K562 (cell line): ENCODE measurements at regions not wholly inside any gene's neighbourhood (a gene's known extent, or its start where the extent isn't known, plus 50 kb on each side); places are given as distances from the start of the nearest gene placed in this dataset.

Experiments used
- ATAC-seq: fragments of 200-7000 bp; cut with Tn5 transposase; 3 replicates; pipeline ENCODE4 v1.9.1; 2020; ENCODE audit warnings: moderate library complexity
- BruUV-seq: library from RNA; stranded (reverse); fragments of 400-500 nt; replicated peaks from 2 replicates; lab custom pipeline; 2021; lab: Mats Ljungman, UMichigan
- CTCF ChIA-PET: fragments of 300-600 bp; formaldehyde crosslinking; extraction: SDS; loops from one replicate; lab custom pipeline; 2021; ENCODE audit warnings: low intra/inter-chr PET ratio; lab: Yijun Ruan, JAX
- POLR2A ChIA-PET: fragments of 300-600, 350-650 bp; sonication (Branson Sonifier 250); formaldehyde crosslinking; extraction: SDS; loops from one replicate; lab custom pipeline; 2021; ENCODE audit warnings: antibody characterized with exemption, inconsistent platforms; lab: Yijun Ruan, JAX
- DNase-seq, 4 experiments: peaks; one replicate each; pipeline versions ENCODE4 v3.0.0 to v3.0.0-alpha.2; 2011 to 2018; ENCODE audit warnings: low spot score in 3 of 4, mixed read lengths in 3 of 4; ENCODE audit errors: extremely low read depth in 1 of 4
- FAIRE-seq: peaks from 2 replicates; lab custom pipeline; 2011; peaks lifted over from hg19 to GRCh38; lab: Jason Lieb, UNC
- H2AFZ ChIP-seq: 2 replicates; pipeline ENCODE4 v1.6.0; 2011; ENCODE audit warnings: low read depth, low read length, control low read depth, inconsistent platforms
- H3K27ac ChIP-seq: fragments of 200-600 bp; 3 replicates; pipeline ENCODE4 v1.8.0; 2011; ENCODE audit warnings: low read depth, mild to moderate bottlenecking, control low read depth, inconsistent platforms, low read length, moderate library complexity, mixed read lengths; ENCODE audit errors: extremely low read depth
- H3K27me3 ChIP-seq, 2 experiments: fragments of 300-600 bp in 1 of 2; 2 replicates in 1 of 2; 3 replicates in 1 of 2; pipeline versions ENCODE4 v1.6.0 to v1.8.0; 2011; ENCODE audit warnings: inconsistent platforms in 2 of 2, low read length in 2 of 2, mild to moderate bottlenecking in 1 of 2, mixed read lengths in 1 of 2, moderate library complexity in 1 of 2; ENCODE audit not compliant: control insufficient read depth in 2 of 2, insufficient read depth in 2 of 2
- H3K36me3 ChIP-seq: fragments of 300-600 bp; 3 replicates; pipeline ENCODE4 v1.8.0; 2011; ENCODE audit warnings: mild to moderate bottlenecking, low read length, inconsistent platforms; ENCODE audit not compliant: control insufficient read depth, insufficient read depth
- H3K4me1 ChIP-seq, 2 experiments: fragments of 200-600 bp in 1 of 2; replicated peaks in 1 of 2; 2 replicates in 1 of 2; 3 replicates in 1 of 2; pipeline versions ENCODE4 v1.5.1 to v1.8.0; 2011; ENCODE audit warnings: inconsistent platforms in 2 of 2, low read length in 2 of 2, mild to moderate bottlenecking in 1 of 2, mixed read lengths in 1 of 2, moderate library complexity in 1 of 2; ENCODE audit not compliant: control insufficient read depth in 2 of 2, insufficient read depth in 2 of 2
- H3K4me2 ChIP-seq: 2 replicates; pipeline ENCODE4 v1.6.1; 2011; ENCODE audit warnings: low read length, control low read depth, inconsistent platforms, mixed read lengths; ENCODE audit not compliant: insufficient read depth
- H3K4me3 ChIP-seq: fragments of 200-600 bp; sonication (generic), shearing (Covaris generic); 2 replicates; pipeline ENCODE4 v1.5.1; 2016; ENCODE audit warnings: control low read depth, inconsistent platforms
- H3K79me2 ChIP-seq: fragments of 200-600 bp; 3 replicates; pipeline ENCODE4 v1.8.0; 2011; ENCODE audit warnings: low read length, inconsistent platforms; ENCODE audit not compliant: control insufficient read depth, insufficient read depth
- H3K9ac ChIP-seq, 2 experiments: 2 replicates each; pipeline versions ENCODE4 v1.6.0 to v1.6.1; 2011; ENCODE audit warnings: low read depth in 2 of 2, low read length in 2 of 2, control low read depth in 1 of 2, inconsistent platforms in 1 of 2, mild to moderate bottlenecking in 1 of 2, mixed read lengths in 1 of 2; ENCODE audit not compliant: insufficient read depth in 1 of 2
- H3K9me1 ChIP-seq: one replicate; pipeline ENCODE4 v1.6.0; 2011; ENCODE audit warnings: inconsistent platforms, mild to moderate bottlenecking, low read length, moderate library complexity; ENCODE audit not compliant: control insufficient read depth, insufficient read depth
- H3K9me3 ChIP-seq: replicated peaks from 2 replicates; pipeline ENCODE4 v1.5.1; 2011; ENCODE audit warnings: low read depth, low read length, inconsistent platforms; ENCODE audit not compliant: control insufficient read depth, insufficient read depth
- H4K20me1 ChIP-seq: replicated peaks from 2 replicates; pipeline ENCODE4 v1.6.1; 2011; ENCODE audit warnings: low read length, inconsistent platforms, mixed read lengths; ENCODE audit not compliant: control insufficient read depth, insufficient read depth
- FOXJ3 ChIP-seq: sonication (generic); formaldehyde crosslinking; IDR thresholded peaks from 2 replicates; pipeline ENCODE4 v1.4.0; 2020; ENCODE audit warnings: mild to moderate bottlenecking, missing genetic modification reagents
- RFX5 ChIP-seq: IDR thresholded peaks from 2 replicates; pipeline ENCODE4 v1.6.1; 2011; ENCODE audit warnings: low read depth, mild to moderate bottlenecking, improper control_type of control experiment, low read length
- U2AF2 ChIP-seq: fragments of 200-400 bp; formaldehyde crosslinking; optimal IDR thresholded peaks from 2 replicates; pipeline ENCODE3; 2017; ENCODE audit warnings: low read depth, mild to moderate bottlenecking, low read length
- ZNF3 ChIP-seq: fragments of 250-450 bp; sonication (Bioruptor Pico); IDR thresholded peaks from 2 replicates; pipeline ENCODE4 v1.5.0; 2021; ENCODE audit warnings: mild to moderate bottlenecking, moderate library complexity
- ZNF57 ChIP-seq: fragments of 450-650 bp; formaldehyde crosslinking; IDR thresholded peaks from 2 replicates; pipeline ENCODE4 v1.4.0; 2020; ENCODE audit warnings: mild to moderate bottlenecking, moderate library complexity
- WGBS: fragments of 100-300 bp; shearing (Covaris generic); methylation state at CpG from one replicate; pipeline ENCODE4 v1.1.6; 2016; ENCODE audit warnings: low coverage, mixed read lengths; ENCODE audit not compliant: insufficient coverage; ENCODE audit errors: missing lambda C conversion rate; 5-methylcytosine and 5-hydroxymethylcytosine counted together
- in situ Hi-C: fragments of 300-500 bp; cut with MboI; formaldehyde crosslinking; loops from 4 replicates; pipeline ENCODE4 v1.15.0; 2018; ENCODE audit warnings: inconsistent platforms, mixed read lengths
- intact Hi-C: fragments of 100-400 bp; cut with micrococcal nuclease; formaldehyde crosslinking; loops from 2 replicates; pipeline ENCODE4 v1.14.2; 2022

GRCh38 chr4:26031704-26032103 lies 117.7 kb downstream of the SMIM20 start:
- no peak for FAIRE-seq
- ATAC-seq = no peak
- no peaks in the 10 kb centered on the region for H3K9me1 ChIP-seq
- ChIA-PET POLR2A (no interaction called here), CTCF (no interaction called here)
- H3K4me3 ChIP-seq = no peak overlapping the region
- no peaks in the 10 kb centered on the region for H3K9me3 ChIP-seq
- H4K20me1 ChIP-seq = no peaks in the 10 kb centered on the region
- peaks cover 6 to 32% of the 10 kb centered on the region in 2 experiments; a peak in 4 of 5 replicates for H3K27me3 ChIP-seq
- intact Hi-C loops (no loop called here), in situ Hi-C loops (no loop called here)
- H3K9ac ChIP-seq = no peak overlapping the region
- H3K79me2 ChIP-seq = no peaks in the 10 kb centered on the region
- H2AFZ ChIP-seq = no peak overlapping the region
- no peak overlapping the region for H3K27ac ChIP-seq
- WGBS = 0% methylated on average over 4 of the region's 4 CpGs
- H3K36me3 ChIP-seq = no peaks in the 10 kb centered on the region
- H3K4me1 ChIP-seq = peaks cover 0 to 7% of the 10 kb centered on the region in 2 experiments; a peak in 2 of 5 replicates
- H3K4me2 ChIP-seq = no peak overlapping the region
- TF ChIP-seq U2AF2 (no peak), ZNF3 (CRISPR knock-in tag) (no peak)
- BruUV-seq = no TSS peak
- DNase-seq = no peak

GRCh38 chr4:26032142-26032541 lies 118.1 kb downstream of the SMIM20 start:
- FAIRE-seq (no peak), ATAC-seq (no peak), DNase-seq (no peak)
- Histone ChIP-seq H3K9me3 (no peaks in the 10 kb centered on the region), H3K4me3 (no peak overlapping the region), H3K4me1 (peaks cover 0 to 7% of the 10 kb centered on the region in 2 experiments; a peak in 2 of 5 replicates), H3K36me3 (no peaks in the 10 kb centered on the region), H3K9me1 (no peaks in the 10 kb centered on the region), H3K27me3 (peaks cover 6 to 32% of the 10 kb centered on the region in 2 experiments; a peak in 4 of 5 replicates), H4K20me1 (no peaks in the 10 kb centered on the region), H3K4me2 (no peak overlapping the region), H2AFZ (no peak overlapping the region), H3K79me2 (no peaks in the 10 kb centered on the region), H3K27ac (no peak overlapping the region), H3K9ac (no peak overlapping the region)
- no TSS peak for BruUV-seq
- CTCF ChIA-PET = no interaction called here
- intact Hi-C loops (no loop called here), in situ Hi-C loops (no loop called here)
- POLR2A ChIA-PET = no interaction called here
- WGBS = 2% methylated on average over 6 of the region's 6 CpGs
- TF ChIP-seq FOXJ3 (CRISPR knock-in tag) (no peak), ZNF57 (no peak), RFX5 (no peak)
